Stimulated activated CD4-positive, alpha-beta T cell treated with anti-CD3 and anti-CD28 coated beads, Interleukin-4, amount 100 ng/mL, for 24 hours (primary cell): ENCODE measurements at regions not wholly inside any gene's neighbourhood (a gene's known extent, or its start where the extent isn't known, plus 50 kb on each side); places are given as distances from the start of the nearest gene placed in this dataset.
"Not testable (repeated sequence)": the region's sequence is repeated elsewhere in the genome, so short reads cannot be mapped to it uniquely, and the experiment has no call there.

Experiments
- DNase-seq: peaks from one replicate; pipeline ENCODE4 v3.0.0-alpha.2; 2020

GRCh38 chr6:114886670-114887436, 544.0 kb upstream of the HS3ST5 start:
- DNase-seq, result no peak

- DNase-seq, result no peak
Measured at GRCh38 chr6:114879693-114880092, 536.9 kb upstream of the HS3ST5 start.

DNA sequence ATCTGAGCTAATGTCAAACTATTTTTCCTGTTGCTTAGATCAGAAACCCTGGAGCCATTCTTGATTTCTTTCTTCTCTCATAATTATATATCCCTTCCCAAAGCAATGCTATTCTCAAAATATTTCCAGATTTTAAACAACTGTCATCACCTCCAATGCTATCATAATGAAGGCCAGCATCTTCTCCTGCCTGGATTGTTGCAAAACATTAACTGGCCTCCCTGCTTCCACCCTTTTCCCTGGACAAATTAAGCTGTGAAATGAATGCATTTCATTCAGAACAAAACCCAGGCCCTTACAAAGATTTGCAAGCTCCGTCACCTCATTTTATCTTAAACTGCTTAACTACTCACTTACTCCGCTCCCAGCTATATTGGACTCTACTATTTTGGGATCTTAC, 535.3 kb upstream of the HS3ST5 start:
- no peak for DNase-seq

- no peak for DNase-seq
Measured at GRCh38 chr6:114874410-114874809, 531.6 kb upstream of the HS3ST5 start.

DNA sequence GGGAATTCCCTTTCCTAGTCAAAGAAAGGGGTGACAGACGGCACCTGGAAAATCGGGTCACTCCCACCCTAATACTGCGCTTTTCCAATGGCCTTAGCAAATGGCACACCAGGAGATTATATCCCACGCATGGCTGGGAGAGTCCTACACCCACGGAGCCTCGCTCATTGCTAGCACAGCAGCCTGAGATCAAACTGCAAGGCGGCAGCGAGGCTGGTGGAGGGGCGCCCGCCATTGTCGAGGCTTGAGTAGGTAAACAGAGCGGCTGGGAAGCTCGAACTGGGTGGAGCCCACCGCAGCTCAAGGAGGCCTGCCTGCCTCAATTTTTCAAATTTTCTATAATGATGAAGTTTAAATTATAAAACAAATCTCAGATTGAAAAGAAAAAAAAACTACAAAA, 522.7 kb upstream of the HS3ST5 start:
- DNase-seq, result not testable (repeated sequence)

DNA sequence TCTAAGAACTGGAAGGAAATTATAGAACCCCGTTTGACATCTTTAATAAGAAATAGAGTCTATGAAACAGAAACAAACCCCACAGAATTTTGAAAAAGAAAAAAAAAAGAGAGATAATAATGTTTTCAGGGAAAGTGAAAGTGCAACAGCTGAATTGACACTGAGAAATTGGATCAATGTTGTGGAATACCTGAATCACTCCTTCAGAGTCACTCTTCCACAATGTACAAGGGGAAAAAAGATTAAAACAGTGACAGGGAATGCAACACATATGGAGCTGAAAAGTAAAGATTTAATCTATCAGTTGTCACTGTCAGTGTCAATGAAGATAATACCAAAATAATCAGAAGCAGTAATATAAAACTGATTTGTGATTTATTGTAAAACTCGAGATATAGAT, 520.8 kb upstream of the HS3ST5 start:
- DNase-seq, result no peak

GRCh38 chr6:114862819-114863218, 520.0 kb upstream of the HS3ST5 start:
- DNase-seq, result no peak

- no peak for DNase-seq
Measured at GRCh38 chr6:114862064-114862463, 519.2 kb upstream of the HS3ST5 start.

DNA sequence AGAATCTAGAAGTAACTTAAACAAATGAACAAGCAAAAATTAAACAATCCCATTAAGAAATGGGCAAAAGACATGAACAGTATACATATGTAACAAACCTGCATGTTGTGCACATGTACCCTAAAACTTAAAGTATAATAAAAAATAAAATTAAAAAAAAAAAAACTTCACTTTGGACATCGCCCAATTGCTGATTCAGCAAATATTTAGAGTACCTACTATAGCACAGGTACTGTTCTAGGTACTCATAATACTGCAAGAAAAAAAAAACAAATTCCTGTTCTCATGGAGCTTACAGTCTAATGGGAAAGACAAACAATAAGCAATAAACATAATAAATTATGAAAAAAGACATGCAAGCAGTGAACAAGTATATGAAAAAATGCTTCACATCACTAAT, 501.5 kb upstream of the HS3ST5 start:
- no peak for DNase-seq

GRCh38 chr6:114839019-114839418, 496.2 kb upstream of the HS3ST5 start:
- no peak for DNase-seq

DNA sequence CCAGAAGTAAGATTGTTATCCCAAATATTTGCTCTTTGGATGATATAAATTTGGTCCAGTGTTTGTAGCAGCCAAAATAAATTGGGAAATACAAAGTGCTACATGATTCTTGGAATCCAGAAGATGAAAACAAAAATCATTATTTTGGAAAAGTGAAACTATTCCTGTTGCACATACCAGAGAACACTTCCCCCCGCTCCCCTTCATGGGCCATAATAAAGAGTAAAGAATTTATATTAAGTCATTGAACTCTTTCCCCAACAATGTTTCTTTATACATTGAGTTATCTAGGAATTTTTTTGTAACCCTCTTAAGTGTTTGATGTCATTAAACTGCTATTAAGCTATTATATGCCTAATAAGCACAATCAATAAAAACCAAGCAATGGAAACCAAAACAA, 490.4 kb upstream of the HS3ST5 start:
- no peak for DNase-seq

DNA sequence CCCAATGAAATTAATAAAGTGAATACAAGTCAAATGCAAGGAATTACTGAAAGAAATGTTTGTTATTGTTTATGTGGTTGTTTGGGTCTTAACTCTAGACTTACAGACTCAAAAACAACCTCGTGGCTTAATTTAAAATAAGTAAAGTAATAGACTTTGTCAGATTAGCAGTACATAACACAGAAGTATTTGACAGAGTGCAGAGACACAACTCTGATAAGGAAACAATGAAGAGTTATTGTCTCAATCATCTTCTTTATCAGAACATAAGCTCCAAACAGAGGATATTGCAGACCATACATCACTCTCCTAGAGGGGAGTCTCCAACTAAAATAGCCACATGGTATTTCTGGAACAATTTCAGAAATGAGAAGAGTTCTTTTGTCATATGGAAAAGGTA, 487.7 kb upstream of the HS3ST5 start:
- DNase-seq, result no peak

GRCh38 chr6:114827135-114827534, 484.3 kb upstream of the HS3ST5 start:
- DNase-seq, result no peak

DNA sequence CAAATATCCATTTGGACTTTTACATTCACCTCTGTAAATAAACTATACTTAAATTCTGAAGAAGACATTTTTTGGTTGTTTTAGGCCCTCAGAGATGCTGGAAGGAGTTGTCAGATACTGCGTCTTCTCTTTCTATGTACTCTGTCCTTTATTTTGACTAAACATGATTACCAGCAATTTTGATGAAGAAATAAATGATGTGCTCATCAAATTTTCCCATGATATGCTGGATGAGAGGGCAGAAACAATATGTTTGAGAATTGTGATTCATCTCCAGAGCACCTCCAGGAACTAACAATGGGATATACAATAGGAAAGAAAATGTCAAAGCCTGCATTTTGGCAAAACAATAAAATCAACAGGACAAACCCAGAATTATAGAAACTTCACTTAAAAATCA, 481.6 kb upstream of the HS3ST5 start:
- DNase-seq, result no peak

GRCh38 chr6:114816678-114817077, 473.9 kb upstream of the HS3ST5 start:
- DNase-seq, result no peak

GRCh38 chr6:114810468-114810867, 467.6 kb upstream of the HS3ST5 start:
- no peak for DNase-seq

DNA sequence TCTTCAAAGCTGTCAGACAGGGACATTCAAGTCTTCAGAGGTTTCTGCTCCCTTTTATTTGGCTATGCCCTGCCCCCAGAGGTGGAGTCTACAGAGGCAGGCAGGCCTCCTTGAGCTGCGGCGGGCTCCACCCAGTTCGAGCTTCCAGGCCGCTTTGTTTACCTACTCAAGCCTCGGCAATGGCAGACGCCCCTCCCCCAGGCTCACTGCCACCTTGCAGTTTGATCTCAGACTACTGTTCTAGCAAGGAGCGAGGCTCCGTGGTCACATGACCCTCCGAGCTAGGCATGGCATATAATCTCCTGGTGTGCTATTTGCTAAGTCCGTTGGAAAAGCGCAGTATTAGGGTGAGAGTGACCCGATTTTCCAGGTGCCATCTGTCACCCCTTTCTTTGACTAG, 462.6 kb upstream of the HS3ST5 start:
- DNase-seq, result not testable (repeated sequence)

DNA sequence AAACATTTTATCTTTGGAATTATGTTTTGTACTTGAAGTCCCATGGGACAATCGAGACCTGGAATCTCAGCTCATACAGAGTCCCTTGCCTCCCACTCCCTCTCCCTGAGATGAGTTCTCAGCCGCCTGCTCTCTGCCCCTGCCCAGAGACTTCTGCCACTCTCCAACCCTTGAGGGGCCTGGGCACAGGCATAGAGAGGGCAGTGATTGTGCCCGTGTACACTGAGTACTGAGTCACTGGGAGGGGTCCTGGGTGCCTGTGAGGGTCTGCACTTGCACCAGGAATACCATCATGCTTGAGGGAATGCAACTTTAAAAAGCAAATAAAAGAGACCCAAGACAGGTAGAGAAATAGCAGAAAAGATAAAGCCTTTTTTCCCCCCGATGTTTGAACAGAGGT, 453.8 kb upstream of the HS3ST5 start:
- no peak for DNase-seq

DNA sequence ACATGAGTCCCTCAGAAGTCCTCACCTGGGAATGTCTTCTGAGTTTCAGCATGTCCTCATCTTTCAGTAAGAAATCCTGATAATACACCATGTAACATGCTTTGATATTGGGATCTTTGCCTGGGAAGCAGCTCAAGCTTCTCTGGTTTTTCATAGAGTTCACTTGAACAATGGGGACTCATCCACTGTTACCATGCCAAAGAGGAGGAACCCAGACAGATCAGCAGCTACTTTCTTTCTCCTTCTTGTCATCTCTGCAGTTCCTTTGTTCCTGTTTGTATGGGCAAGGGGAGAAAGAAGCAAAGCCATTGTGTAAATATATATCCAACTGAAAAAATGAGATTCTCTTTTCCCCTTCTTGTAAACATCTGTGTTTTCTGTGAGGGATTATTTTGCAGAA, 450.6 kb upstream of the HS3ST5 start:
- no peak for DNase-seq

GRCh38 chr6:114785235-114786127, 442.7 kb upstream of the HS3ST5 start:
- no peak for DNase-seq

DNA sequence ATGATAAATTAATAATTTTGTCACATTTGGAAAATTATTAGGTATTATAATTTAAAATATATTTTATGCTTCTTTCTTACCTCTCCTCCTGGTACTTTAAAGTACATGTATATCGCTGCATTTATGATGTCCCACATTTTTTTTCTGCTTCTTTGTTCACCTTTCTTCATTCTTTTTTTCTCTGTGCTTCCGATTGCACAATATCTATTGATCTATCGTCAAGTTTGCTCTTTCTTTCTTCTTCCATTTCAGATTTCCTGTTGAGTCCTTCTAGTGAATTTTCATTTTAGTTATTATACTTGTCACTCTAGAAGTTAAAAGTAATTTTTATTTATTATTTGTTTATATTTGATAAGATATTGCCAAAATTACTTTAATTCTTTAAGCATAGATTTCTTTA, 441.0 kb upstream of the HS3ST5 start:
- DNase-seq, result no peak

- no peak for DNase-seq
Measured at GRCh38 chr6:114783083-114783482, 440.3 kb upstream of the HS3ST5 start.

- DNase-seq, result no peak
Measured at GRCh38 chr6:114764866-114765265, 422.0 kb upstream of the HS3ST5 start.

DNA sequence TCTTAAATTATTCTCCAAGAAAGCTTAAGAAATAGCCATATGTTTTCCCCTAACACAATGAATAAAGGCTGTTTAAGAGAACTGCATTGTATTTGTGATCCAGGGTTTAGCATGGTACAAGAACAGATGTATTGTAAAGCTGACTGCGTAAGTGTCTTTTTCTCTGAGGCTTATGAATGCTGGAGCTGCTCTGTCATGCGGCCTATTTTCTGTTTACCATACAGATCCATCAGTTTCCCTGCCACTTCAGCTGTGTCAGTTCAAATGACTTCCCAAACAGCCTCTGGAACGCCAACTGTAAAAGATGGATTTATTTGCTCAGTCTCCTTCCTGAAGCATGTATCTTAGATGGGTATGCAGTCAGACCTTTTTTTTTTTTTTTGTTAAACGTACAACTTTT, 419.3 kb upstream of the HS3ST5 start:
- DNase-seq, result no peak
